ENCODE measurements at regions not wholly inside any gene's neighbourhood (a gene's known extent, or its start where the extent isn't known, plus 50 kb on each side); places are given as distances from the start of the nearest gene placed in this dataset.

GRCh38 chr18:22563164-22563583 is 145.5 kb upstream of the CTAGE1 start:
- TF ChIP-seq CTCF (IDR thresholded peaks at IDR 0.05) (peak; percentile 56 to 70), EP300 (IDR thresholded peaks at IDR 0.05) (no peak), POLR2AphosphoS5 (IDR thresholded peaks at IDR 0.05) (no peak)

Data from suprapubic skin (tissue), 4 donors.